GM18502 (cell line): ENCODE measurements at regions not wholly inside any gene's neighbourhood (a gene's known extent, or its start where the extent isn't known, plus 50 kb on each side); places are given as distances from the start of the nearest gene placed in this dataset.
"Not testable (repeated sequence)": the region's sequence is repeated elsewhere in the genome, so short reads cannot be mapped to it uniquely, and the experiment has no call there.

Experiments used
- ATAC-seq: cut with Tn5 transposase; IDR thresholded peaks from one replicate; pipeline ENCODE4 v1.9.1; 2021; ENCODE audit warnings: mild to moderate bottlenecking; ENCODE audit not compliant: unreplicated experiment, poor library complexity

DNA sequence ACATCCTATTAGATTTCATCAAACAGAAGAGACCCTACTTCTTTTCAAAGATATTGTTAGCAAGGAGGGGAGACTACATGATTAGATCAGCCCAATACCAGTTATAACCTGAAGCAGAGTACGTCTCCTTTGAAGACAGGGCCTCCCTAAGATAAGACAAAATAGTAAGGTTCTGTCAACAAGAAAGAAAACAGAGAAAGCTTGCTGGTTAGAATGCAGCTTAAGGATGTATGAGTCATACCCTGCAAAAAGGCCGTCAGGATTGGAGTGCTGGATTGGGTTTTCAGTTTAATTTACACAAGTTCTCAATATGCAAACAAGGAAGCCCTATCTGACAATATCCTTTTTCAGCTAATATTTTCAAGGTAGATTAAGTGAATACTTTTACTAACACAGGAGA, 1581.2 kb upstream of the WWC1 start:
- no peak for ATAC-seq

- ATAC-seq, result no peak
Measured at GRCh38 chr5:166712447-166713185, 1578.8 kb upstream of the WWC1 start.

DNA sequence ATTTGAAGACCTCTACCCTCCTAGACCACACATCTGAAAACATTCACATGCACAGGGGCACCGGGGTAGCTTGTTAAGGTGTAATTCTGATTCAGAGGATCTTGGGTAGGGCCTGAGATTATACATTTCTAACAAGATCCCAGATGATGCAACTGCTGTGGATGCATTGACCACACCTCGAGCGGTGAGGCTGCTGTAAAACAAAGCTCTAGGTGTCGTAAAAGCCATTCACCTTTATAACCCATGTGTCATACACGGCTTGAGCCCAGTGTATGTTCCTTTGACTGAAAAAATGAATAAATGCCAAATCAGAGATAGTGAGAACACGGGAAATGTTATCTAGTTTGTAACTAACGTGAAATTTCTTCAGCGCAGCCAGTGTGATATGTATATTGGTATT, 1578.2 kb upstream of the WWC1 start:
- ATAC-seq, result no peak

- no peak for ATAC-seq
Measured at GRCh38 chr5:166716856-166717492, 1574.5 kb upstream of the WWC1 start.

- no peak for ATAC-seq
Measured at GRCh38 chr5:166719991-166720390, 1571.5 kb upstream of the WWC1 start.

DNA sequence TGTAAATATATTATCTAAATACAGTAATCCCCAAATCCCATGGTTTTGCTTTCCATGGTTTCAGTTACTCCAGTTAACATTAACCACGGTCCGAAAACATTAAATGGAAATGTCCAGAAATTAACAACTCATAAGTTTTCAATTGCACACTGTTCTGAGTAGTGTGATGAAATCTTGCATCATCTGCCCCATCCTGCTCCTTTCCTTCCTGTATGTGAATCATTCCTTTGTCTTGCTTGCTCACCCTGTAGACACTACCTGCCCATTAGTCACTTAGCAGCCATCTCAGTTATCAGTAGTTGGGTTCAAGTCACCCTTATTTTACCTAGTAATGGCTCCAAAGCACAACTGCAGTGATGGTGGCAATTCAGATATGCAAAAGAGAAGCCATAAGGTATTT, 1568.5 kb upstream of the WWC1 start:
- no peak for ATAC-seq

DNA sequence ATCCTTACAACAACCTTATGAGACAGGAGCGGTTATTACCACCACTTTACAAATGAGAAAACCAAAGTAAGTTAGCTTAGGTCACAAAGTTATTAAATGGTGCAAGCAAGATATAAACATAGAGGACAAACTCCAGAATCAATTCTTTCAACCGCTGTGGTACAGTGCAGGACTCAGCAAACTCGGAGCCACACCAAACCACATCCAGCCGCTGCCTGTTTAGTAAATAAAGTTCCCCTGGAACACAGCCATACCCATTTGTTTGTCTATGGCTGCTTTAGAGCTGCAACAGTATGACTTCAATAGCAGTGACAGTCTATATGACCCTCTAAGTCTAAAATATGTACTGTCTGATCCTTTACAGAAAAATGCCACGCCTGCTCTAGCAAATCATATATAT, 1567.2 kb upstream of the WWC1 start:
- no peak for ATAC-seq

- no peak for ATAC-seq
Measured at GRCh38 chr5:166725593-166725992, 1565.9 kb upstream of the WWC1 start.

DNA sequence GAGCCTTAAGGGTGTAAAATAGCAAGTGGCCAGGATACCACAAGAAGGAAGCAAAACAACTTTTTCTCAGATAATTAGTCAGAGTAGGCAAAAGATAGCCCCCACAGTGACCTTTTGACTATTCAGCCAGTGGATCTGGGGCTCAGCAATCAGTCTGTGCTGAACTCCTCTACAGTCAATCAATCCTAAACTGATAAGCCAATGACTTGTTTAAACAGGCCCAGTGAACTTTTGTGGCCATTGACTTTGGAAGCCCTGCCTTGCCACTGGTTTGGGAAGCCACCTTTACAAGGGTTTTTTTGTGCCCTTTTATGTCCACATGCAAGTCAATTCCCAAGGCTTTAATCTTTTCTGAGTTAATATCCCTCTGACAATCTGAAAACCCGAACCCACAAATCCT, 1565.0 kb upstream of the WWC1 start:
- ATAC-seq, result no peak

GRCh38 chr5:166742951-166743350, 1548.5 kb upstream of the WWC1 start:
- not testable (repeated sequence) for ATAC-seq

DNA sequence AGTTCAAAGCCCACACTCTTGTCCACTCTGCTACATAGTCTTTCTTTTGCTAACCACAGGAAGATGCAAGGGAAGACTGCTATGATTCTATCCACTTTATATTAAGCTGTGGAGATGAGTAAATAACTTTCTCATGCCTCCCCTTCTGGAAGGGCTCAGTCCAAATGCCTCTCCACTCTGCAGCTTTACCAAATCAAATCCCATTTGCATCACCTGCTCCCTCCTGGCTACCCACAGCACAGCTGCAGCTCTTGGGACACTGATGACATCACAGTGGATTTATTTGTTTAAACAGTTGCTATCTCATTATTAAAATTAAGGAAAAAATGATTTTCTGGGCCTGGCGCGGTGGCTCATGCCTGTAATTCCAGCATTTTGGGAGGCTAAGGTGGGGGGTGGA, 1544.9 kb upstream of the WWC1 start:
- no peak for ATAC-seq

DNA sequence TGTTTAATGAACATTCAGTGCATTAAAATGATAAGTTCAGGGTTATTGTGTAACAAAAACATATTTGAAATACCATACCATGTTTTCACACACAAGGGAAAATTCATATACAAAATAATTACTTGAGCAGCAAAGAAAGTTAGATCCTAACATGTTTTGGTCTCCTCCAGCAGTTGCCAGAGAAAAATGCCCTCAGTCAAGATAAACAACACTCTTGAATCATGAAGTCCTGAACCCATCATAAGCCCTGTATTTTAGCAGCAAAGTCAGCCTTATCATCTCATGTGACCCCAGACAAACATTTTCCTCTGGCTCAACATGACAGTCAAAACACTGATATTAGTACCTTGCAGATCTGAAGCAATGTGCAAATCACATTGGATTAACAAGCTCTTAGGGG, 1541.1 kb upstream of the WWC1 start:
- no peak for ATAC-seq

DNA sequence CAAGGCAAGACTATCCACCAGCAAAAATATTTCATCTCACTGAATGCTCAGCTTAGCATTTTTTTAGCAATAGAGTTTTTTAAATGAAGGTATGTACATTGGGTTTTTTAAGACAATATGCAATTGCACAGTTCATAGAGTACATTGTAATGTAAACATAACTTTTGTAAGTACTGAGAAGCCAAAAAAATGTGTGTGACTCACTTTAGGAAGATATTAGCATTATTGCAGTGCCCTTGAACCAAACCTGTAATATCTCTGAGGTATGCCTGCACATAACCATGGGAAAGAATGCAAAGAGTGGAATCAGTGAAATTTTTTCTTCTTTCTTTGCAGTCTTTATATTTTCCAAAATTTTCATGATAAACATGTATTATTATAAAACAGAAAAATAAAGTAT, 1533.3 kb upstream of the WWC1 start:
- ATAC-seq, result no peak

DNA sequence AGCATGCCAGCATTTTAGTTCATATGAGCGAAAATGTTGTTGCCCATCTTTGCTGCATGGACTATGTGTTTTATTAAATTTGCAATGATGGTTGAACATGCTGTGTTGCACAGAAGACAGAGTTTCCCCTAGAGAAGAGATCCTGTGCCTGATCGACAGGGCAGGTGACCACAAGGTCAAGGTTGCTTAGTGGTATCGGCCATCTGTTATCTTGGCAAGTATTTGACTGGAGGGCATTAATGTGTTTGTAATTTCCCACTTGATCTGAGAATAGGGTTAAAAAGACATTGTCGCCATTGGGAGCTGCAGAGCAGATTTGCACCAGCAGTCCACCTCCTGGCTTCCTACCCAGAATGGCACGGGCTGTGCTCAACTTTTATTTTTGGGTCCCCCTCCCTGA, 1523.6 kb upstream of the WWC1 start:
- ATAC-seq, result no peak

GRCh38 chr5:166768536-166768935, 1522.9 kb upstream of the WWC1 start:
- no peak for ATAC-seq

DNA sequence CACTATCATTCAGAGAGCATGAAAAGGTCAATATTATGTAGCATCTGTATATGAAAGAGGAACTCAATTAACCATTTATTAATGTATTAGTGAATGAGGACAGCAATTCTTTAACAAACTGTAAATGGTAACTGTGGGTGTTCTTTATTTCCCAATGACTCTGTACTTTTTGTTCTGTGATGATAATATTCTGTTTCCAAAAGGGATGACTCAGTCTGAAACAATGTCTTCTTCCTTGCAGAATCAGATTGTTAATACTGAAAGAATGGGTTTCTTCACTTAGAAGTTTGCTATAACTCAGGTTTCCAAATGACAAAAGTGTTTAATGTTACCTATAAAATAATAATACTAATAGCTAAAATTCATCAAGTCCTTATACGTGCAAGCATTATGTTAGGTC, 1518.7 kb upstream of the WWC1 start:
- ATAC-seq, result no peak

DNA sequence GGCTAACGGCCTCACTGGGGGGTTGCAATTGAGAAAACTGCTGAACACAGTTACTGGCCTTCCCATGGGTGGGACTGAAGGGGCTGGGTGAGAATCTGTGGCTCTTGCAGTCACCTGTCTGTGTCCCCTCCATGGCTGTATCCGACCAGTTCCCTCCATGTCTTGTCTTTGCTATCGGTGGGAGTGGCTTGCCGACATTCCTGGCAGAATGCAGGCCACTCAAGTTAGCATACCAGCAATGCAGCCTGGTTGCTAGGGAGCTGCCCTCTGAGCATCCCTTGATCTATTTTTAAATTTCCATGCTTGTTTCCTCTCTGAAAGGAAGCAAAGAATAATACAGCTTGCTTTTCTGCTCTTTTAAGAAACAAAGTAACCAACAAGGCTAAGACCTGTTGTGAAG, 1509.7 kb upstream of the WWC1 start:
- no peak for ATAC-seq

GRCh38 chr5:166784545-166785078, 1506.8 kb upstream of the WWC1 start:
- no peak for ATAC-seq

GRCh38 chr5:166786178-166786577, 1505.3 kb upstream of the WWC1 start:
- ATAC-seq, result no peak

DNA sequence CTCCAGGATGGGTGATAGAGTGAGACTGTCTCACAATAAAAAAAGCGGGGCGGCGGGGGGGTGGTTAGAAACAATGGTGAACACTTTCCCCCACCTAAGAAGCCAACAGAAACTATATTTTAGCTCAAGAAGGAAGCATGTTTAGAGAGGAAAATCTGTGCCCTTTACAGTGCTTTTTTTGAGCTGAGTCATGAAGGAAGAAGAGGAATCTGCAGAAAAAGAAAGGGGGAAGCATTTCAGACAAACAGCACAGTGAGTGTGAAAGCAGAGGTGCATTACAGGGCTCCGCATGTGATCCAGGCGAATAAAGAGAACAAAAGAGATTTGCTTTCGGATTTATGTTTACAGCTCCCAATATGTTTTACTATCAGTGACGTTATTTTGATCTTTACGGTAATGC, 1504.6 kb upstream of the WWC1 start:
- no peak for ATAC-seq

DNA sequence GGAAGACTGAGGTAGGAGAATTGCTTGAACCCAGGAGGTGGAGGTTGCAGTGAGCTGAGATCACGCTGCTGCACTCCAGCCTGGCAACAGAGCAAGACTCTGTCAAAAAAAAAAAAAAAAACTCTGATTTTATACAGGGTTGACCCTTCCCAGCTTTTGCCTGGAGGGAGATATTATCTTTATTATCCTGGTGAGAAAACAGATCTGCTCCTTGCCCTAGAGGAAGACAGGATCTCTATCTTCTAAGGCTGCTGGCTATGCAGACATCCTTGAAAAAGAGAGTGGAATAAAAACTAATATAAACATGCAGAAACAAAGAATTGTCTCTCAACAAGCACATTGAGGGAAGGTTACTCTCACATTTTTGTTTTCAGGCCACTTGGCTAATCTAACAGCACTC, 1503.4 kb upstream of the WWC1 start:
- no peak for ATAC-seq

- no peak for ATAC-seq
Measured at GRCh38 chr5:166795756-166796155, 1495.7 kb upstream of the WWC1 start.
